Kidney capillary endothelial cell (primary cell): ENCODE measurements at regions not wholly inside any gene's neighbourhood (a gene's known extent, or its start where the extent isn't known, plus 50 kb on each side); places are given as distances from the start of the nearest gene placed in this dataset.

Experiments used
- DNase-seq: peaks from one replicate; pipeline ENCODE4 v3.0.0-alpha.2; 2018; ENCODE audit warnings: low spot score

DNA sequence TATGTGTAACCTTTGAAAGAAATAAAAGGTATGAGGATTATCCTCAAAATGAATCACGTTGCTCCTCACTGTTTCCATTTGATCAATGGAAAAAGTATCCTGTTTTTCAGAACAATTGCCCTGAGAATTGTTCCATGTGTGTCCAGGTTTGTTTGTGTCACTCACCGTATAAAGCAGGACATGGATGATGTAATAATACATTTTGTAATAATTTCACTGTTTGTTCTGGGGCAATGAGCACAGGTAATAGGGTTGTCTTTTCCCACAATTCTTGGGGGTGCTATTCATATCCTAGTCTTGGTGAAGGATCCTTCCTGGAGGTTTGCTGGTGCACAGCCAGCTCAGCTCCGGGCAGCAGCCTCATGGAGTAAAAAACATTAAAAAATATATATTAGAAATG is 510.8 kb upstream of the MCTP2 start:
- no peak for DNase-seq

DNA sequence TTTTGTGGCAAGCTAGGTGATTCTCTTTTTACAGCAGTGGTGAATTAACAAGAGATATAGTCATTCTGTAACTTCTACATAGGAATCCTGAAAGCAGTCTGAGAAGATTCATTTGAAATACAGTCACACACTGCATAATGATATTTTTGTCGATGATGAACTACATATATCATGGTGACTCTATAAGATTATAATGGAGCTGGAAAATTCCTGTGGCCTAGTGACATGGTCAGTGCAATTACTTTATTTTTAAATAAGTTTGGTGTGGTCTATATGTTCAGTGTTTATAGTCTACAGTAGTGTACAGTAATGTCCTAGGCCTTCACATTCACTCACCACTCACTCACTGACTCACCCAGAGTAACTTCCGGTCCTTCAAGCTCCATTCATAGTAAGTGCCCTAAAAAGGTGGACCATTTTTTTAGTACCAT is 511.4 kb upstream of the MCTP2 start:
- no peak for DNase-seq

DNA sequence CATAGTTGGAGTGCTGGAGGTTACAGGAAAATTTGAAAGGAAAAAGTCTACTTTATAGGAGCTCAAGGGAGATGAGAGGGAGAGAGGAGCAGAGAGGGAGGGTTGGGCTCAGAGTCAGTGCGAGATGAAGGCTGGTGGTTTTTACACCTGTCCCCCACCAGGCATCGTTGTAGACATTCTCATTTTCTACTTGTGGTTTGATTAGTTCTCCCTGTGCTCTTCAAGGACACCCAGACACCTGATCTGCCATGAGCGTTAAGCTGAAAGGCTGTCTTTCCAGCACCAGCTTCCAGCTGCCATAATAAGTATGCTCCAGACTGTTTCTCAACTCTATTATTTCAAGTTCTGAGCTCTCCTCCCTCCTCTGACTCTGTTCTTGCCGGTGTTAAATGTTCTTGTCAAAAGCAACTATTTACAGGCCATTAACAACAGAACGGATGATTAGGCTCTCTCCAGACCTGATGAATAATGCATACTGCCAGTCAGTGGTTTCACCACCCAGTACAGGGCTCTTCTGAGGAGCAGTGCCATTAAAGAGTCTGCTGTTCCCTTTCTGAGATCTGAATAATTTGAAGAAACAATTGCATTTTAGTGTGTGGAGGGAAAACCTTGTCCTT is 514.6 kb upstream of the MCTP2 start:
- DNase-seq, result no peak

- DNase-seq, result no peak
These were observed 521.7 kb upstream of the MCTP2 start for GRCh38 chr15:93709708-93710107.

- DNase-seq, result no peak
These were observed 522.5 kb upstream of the MCTP2 start for GRCh38 chr15:93708724-93709445.

- DNase-seq, result no peak
These were observed 523.6 kb upstream of the MCTP2 start for GRCh38 chr15:93707751-93708150.

- no peak for DNase-seq
These were observed 524.7 kb upstream of the MCTP2 start for GRCh38 chr15:93706495-93707292.

DNA sequence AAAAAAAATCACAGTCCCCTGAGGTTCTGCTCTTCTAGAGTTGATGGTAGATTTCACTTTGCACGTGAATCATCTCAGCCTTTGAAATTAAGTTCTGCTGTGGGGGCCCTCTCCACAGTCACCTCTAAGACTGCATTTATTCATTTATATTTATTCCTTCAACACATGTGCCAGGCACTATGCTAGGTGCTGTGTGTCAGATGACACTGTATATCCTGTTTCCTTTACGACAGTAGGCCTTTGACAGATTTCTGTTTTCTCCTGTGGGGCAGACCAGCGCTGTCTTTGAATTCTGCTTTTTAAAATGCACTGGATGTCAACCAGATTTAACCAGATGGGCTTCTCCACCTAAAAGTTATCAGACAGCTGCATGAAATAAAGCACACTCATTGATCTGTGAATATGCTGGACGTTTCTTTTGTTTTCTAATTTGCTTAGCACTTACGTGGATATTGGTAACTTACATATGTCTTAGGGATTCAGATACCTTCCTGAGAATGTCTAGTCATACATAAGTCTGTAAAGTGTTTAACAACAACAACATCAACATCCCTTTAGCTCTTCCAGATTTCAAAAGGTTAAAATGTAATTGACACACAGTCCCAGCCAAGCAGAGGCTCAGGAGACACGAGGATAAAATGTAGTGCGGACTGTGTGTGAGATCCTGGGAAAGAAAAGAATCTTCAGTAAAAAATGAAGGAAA is 525.5 kb upstream of the MCTP2 start:
- DNase-seq, result no peak

GRCh38 chr15:93703092-93703739 is 528.1 kb upstream of the MCTP2 start:
- DNase-seq, result no peak

GRCh38 chr15:93700051-93700450 is 531.3 kb upstream of the MCTP2 start:
- no peak for DNase-seq

- no peak for DNase-seq
These were observed 537.3 kb upstream of the MCTP2 start for GRCh38 chr15:93694033-93694432.

DNA sequence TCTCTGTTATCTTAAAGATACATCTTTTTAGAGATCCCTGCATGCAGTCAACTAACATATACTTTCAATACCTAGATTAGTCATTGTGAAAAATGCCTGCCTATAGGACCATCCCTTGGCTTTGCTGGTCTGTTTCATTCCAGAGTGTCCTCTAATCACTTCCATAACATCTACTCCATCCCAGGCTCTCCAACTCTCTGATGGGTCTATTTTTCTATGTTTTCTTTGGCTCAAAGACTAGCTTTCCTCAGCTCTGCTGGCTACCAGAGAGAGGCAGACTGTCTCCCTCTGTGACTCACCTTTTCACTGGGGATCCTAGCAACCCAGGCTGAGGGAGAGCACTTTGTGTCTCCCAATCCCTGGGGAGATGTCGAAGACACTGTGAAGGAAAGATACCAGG is 547.7 kb upstream of the MCTP2 start:
- no peak for DNase-seq

DNA sequence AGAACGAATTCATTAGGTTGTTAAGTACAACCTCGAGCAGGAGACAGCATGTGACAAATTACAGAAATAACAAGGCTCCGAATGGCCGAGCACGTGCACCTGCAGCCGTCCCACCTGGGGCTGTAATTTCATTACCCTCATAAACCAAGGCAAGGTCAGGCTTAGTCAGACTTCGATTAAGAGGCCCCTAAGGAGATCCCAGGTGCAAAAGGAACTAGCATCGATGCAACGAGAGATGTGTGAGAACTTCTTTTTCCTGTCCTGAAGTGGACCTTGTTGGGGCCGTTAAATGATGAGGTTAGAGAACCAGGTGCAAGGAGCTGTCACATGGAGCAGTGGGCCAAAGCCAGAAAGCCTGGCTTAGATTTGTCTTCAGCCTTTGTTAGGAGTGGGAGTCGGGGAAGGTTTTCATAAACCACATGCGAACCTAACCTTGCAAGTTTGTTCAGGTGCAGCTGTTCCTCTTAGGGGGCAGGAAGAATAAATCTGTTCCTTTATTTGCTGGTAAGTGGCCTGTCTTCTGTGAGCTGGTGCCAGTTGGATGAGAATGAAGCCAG is 559.9 kb upstream of the MCTP2 start:
- DNase-seq, result no peak

DNA sequence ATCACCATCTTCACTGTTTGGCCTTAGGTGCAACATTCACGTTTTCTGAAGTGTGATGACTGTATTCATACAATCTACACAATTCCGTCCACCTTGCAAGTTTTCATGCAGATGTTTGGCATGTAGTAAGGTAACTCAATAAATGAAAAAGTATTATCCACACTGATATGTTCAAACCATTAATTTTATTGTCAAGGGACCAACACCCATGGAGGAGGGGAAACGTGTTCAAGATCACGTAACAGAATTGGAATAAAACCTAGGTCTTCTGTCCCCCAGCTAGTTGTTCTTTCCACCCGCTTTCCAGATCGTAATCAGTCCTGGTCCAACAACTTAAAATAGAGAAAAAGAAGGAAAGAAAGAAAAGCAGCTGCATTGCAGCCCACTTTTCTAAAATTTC is 560.4 kb upstream of the MCTP2 start:
- DNase-seq, result no peak

DNA sequence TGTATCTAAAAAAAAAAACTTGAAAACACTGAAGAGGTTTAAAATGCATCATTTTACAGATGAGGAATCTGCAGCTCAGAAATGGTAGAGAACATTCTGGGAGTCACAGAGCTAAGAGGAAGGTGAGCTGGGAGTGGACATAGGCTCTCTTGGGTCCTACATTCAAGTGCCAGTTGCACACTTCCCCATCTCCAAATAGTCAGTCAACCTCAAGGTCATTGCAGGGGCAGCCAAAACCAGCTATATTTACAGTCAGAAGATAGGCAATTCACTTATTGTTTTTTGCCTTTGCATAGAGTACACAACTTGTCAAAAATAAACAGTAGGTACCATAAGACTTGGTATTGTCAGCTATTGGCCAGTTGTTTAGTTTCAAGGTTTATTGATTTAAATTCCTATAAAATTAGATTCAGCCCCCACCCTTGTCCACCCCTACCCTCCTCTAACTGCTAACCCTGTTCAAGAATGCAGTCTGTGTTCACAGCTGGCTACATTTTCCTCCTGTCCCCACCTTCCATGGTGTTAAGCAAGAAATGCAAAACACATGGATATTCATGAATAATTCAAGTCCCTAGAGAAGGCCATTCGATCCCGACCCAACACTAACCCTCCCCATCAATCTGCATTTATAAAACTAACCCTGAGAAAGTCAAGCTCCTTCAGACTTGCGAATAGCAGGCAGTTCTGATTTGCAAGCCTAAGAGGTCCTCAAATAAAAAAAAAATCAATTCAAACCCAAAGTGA is 567.0 kb upstream of the MCTP2 start:
- no peak for DNase-seq

DNA sequence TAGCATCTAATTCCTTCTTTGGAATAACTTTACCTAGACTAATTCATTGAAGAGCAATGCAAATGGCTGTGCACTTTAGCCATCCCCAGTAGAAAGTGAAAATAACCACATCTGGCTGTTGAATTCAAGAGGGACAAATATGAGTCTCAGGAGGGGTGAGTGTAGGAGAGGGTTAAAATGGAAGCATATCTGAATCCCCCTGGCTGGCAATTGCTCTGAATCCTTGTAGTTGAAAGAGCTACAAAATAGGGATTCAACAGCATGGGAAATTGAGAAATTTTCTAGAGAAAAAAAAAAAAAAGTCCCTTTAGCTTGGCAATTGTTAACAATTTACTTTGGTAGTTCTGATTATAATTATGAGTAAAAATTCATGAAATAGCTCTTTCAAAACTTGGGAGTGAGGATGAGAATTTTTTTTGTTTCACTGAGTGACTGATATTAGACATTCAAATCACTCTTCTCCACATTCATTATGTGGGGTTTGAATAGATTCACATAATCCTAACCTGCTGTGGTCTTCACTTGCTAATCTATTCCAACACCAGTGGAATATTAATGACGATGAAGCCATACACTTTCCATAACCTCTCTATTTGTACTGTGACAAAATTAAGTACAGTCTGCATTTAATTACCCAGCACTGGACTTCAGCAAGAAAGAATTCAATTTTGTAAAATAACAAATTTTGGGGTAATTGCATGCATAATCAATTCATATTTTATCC is 569.0 kb upstream of the MCTP2 start:
- no peak for DNase-seq

DNA sequence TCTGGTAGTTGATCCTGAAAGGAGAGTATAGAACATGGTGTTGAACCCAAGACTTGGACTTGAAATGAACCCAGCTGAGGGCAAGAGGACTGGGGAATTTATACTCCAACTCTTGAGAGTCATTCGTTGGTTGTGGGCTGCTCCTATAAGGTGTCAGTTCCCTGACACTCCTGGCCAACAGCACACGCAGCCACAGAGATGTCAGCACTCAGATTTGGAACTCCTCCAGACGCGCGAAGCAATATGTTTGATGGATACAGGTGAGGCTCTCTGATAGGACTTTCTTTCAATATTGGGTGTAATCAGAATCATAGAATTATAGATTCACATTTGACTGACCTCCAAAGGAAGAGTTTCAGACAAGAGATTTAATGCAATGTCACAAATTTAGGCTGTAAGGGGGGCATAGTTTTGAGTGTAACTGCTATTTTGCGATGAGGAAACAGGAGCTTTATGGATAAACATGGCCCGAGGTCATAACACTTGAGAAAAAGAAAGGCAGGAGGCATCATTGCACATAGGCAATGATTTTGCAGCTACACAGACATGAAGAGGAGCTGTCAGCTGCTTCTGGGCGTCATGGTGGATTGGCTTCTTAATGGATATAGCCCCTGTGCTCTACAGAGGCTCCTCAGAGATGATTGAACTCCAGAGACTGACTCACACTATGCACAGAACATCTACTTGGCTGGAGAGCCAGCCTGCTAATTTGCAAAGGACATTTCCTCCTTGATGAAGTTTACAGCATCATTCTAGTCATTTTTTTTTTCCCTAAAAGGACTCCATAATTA is 569.2 kb upstream of the RGMA start:
- no peak for DNase-seq

DNA sequence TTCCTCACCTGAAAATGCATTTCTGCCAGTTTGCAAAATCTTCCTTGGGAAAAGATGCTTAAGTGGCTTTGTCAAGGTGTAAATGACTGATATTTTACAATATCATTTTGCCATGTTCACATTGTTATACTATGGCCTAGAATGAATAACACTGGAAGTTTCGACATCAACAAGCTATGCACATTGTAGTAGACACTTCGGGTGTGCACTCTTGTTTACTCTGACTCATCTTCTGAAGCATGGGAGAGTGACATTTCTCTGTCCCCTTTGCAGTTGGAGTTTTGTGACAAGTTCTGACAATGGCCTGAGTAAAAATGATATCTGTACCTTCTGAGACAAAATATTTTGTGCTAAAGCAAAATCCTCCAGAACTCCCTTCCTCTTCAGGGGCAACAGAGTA is 567.0 kb upstream of the RGMA start:
- no peak for DNase-seq

GRCh38 chr15:93649691-93650235 is 560.8 kb upstream of the RGMA start:
- DNase-seq, result no peak
